ENCODE measurements at regions not wholly inside any gene's neighbourhood (a gene's known extent, or its start where the extent isn't known, plus 50 kb on each side); places are given as distances from the start of the nearest gene placed in this dataset.

DNA sequence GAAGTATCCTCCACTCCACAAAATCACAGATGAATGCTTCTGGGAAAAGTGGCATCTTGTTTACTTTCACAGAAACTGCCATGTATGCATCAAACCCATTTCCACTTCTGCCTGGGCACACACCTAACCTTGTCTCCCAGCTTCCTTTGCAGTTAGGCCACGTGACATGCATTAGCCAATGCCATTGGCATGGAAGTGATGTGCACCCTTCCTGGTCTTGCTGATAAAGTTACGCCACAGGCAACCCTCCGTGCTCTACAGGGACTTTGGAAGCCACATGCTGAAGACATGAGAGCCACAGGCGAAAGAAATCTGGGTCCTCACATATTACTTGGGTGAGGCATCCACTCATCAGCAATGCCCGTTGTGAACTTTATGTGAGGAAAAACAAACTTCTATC is 123.3 kb downstream of the USP46 start:
- no peak for TF ChIP-seq JUND (IDR thresholded peaks at IDR 0.05; ENCODE audit: low read depth)
- DNase-seq (ENCODE audit: low read depth in 1 of 2, low spot score in 1 of 2): no peak
- in situ Hi-C loops (cut with HindIII; ENCODE audit: low pct_unique_long_range_greater_than_20kb, low sequenced_read_pairs): no loop called here

Measured in T47D (cell line).